GM10266 (cell line): ENCODE measurements at regions not wholly inside any gene's neighbourhood (a gene's known extent, or its start where the extent isn't known, plus 50 kb on each side); places are given as distances from the start of the nearest gene placed in this dataset.

ENCODE experiments used
- DNase-seq: peaks from one replicate; pipeline ENCODE4 v3.0.0; 2012; ENCODE audit errors: extremely low spot score
- CTCF ChIP-seq: IDR thresholded peaks from 2 replicates; pipeline ENCODE4 v1.5.1; 2012; ENCODE audit warnings: mild to moderate bottlenecking, low read depth; ENCODE audit not compliant: control insufficient read depth, insufficient read depth; ENCODE audit errors: missing control alignments

GRCh38 chr9:12627096-12627495 lies 66.1 kb upstream of the TYRP1 start:
- TF ChIP-seq CTCF = no peak
- DNase-seq = no peak

GRCh38 chr9:12628546-12628945 lies 64.6 kb upstream of the TYRP1 start:
- TF ChIP-seq CTCF = no peak
- no peak for DNase-seq

GRCh38 chr9:12629067-12629466 lies 64.1 kb upstream of the TYRP1 start:
- no peak for DNase-seq
- no peak for TF ChIP-seq CTCF

- no peak for DNase-seq
- TF ChIP-seq CTCF = no peak
Observed at GRCh38 chr9:12631866-12632265, 61.3 kb upstream of the TYRP1 start.

GRCh38 chr9:12633016-12633765 lies 60.0 kb upstream of the TYRP1 start:
- no peak for TF ChIP-seq CTCF
- DNase-seq = no peak

GRCh38 chr9:12640016-12640587 lies 53.1 kb upstream of the TYRP1 start:
- DNase-seq = peak; percentile 2

More at GRCh38 chr9:12640016-12640587, 53.1 kb upstream of the TYRP1 start:
- peak; percentile 41 for TF ChIP-seq CTCF
